HG03442 (cell line): ENCODE measurements at regions not wholly inside any gene's neighbourhood (a gene's known extent, or its start where the extent isn't known, plus 50 kb on each side); places are given as distances from the start of the nearest gene placed in this dataset.
"Not testable (repeated sequence)": the region's sequence is repeated elsewhere in the genome, so short reads cannot be mapped to it uniquely, and the experiment has no call there.

Experiments
- ATAC-seq: cut with Tn5 transposase; IDR thresholded peaks from one replicate; pipeline ENCODE4 v1.9.1; 2021; ENCODE audit warnings: mild to moderate bottlenecking, moderate library complexity; ENCODE audit not compliant: unreplicated experiment

DNA sequence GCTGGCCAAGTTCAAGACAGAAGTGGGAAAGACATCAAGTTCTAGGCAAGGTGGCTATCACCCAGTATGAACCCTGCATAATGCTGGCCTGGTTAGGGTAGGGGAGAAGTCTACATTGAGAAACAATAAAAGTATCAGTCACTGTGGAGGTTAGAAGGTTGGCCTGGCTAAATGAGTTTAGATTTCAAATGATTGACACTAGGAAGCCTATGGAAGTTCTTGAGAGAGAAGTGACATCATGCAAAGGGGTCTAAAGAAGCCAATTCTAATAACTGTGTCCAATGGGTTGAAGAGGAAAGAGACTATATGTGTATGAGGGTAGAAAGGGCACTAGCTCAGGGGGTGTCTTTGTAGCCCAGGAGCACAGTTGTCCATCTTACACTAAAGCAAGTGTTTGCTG lies 98.5 kb upstream of the MBIP start:
- no peak for ATAC-seq

DNA sequence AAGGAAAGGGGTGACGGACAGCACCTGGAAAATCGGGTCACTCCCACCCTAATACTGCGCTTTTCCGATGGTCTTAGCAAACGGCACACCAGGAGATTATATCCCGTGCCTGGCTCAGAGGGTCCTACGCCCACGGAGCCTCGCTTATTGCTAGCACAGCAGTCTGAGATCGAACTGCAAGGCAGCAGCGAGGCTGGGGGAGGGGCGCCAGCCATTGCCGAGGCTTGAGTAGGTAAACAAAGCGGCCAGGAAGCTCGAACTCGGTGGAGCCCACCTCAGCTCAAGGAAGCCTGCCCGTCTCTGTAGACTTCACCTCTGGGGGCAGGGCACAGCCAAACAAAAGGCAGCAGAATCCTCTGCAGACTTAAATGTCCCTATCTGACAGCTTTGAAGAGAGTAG lies 91.5 kb upstream of the MBIP start:
- ATAC-seq: not testable (repeated sequence)

- ATAC-seq: no peak
These were observed 88.0 kb upstream of the MBIP start for GRCh38 chr14:36408388-36408787.

DNA sequence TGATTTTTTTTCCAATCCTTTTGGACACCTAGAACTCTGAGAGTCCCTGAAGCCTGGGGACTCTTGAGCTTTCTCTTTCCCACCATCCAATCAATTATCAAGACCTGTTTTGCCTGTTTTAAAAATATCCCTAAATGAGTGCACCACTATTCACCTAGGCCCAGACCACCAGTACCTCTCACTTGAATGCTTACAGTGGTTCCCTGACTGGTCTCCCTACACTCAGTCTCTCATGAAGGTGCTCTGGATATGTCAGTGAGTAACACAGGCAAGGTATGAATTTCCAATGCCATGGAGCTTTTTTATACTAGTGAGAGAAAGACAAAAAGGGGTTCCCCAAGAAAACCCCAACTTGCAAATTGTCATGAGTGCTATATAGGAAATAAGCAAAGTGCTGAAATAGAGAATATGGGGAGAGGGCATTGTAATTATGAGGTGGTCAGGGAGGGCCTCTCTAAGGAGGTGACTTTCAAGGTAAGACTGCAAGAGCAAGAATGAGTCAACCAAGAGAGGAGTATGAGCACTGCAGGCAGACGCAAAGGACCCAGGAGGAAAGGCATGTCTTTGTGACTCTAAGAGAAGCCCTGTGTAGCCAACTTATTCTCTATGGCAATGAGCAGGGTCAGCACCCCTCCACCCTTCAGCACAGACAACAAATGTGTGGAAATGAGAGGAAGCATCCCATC lies 85.3 kb upstream of the MBIP start:
- ATAC-seq: no peak

- no peak for ATAC-seq
These were observed 82.4 kb upstream of the MBIP start for GRCh38 chr14:36402867-36403266.

DNA sequence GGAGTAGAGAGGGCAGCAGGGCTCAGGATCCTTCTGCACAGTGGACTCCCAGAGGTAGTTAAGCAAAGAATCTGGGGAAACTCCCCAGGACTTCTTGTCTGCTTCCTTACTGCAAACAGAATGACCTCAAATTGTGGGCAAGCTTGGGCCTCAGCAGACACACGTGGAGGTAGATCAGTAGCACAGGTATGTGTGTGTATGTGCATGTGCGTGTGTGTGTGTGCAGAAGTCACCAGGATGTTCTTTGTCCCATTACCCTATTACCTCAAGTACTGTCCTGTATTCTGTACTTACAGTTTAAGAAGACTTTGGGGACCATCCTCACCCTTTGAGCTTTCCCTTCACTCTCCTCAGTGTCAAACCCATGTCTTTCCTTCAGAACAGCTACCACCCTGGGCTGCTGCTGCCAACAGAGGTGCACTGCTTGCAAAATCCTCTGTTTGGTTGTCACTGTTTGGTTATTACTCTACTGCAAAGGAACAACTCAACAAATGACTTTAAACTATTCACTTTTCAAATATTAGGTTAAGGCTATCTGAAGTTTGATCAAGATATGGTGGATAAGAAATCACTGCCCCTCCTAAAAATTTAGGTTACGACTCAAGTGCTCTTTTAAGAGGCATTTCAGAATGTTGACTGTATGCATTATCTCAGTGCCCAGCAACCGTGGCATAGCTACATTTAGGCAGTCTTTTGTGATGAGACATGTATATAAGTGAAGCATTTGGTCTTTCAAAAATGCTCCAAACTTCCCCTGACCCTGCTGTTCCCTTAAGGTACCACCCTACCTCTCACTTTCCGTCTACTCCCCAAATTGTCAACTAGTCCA lies 78.2 kb upstream of the MBIP start:
- ATAC-seq: no peak

GRCh38 chr14:36397357-36397756 lies 76.9 kb upstream of the MBIP start:
- ATAC-seq: no peak

- no peak for ATAC-seq
These were observed 76.4 kb upstream of the MBIP start for GRCh38 chr14:36396798-36397197.

GRCh38 chr14:36394593-36394992 lies 74.2 kb upstream of the MBIP start:
- no peak for ATAC-seq

DNA sequence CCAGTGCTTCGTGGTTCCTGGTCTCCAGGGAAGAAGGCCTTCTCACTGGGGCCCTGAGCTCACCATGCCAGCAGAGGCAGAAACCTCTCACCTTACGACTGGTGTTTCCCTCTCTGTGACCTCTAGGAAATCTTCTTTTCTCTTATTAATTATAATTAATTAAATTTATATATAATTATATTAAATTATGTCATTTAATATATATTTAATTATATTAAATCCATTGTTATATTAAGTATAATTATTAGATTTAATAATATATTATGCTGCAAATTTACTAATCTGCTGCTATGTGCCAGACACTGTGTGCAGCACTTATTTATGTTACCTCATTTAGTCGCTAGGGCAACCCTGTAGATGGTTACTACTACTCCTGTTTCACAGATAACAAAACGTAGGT lies 70.3 kb upstream of the MBIP start:
- no peak for ATAC-seq

- ATAC-seq: no peak
These were observed 63.5 kb upstream of the MBIP start for GRCh38 chr14:36383767-36384431.

GRCh38 chr14:36373982-36374673 lies 53.7 kb upstream of the MBIP start:
- peak; percentile 97 for ATAC-seq
